ENCODE measurements at regions not wholly inside any gene's neighbourhood (a gene's known extent, or its start where the extent isn't known, plus 50 kb on each side); places are given as distances from the start of the nearest gene placed in this dataset.

DNA sequence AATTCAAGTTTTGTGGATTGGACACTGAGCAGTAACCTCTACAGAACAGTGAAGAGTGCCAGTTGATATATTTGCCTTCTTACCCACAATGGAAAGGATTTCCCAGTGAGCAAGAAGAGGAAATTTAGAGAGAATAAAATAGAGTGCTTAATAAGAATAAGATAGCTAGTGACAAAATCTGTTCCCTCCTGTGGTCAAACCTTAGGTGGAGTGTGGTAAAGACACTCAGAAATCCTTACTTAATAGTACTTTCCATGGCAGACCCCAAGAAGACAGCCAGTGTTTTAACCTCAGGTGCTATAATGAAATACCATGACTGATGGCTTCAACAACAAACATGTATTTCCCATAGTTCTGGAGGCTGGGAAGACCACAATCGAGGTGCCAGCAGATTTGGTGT lies 108.4 kb upstream of the TNFAIP3 start:
- DNase-seq (ENCODE audit: low spot score), result no peak

DNA sequence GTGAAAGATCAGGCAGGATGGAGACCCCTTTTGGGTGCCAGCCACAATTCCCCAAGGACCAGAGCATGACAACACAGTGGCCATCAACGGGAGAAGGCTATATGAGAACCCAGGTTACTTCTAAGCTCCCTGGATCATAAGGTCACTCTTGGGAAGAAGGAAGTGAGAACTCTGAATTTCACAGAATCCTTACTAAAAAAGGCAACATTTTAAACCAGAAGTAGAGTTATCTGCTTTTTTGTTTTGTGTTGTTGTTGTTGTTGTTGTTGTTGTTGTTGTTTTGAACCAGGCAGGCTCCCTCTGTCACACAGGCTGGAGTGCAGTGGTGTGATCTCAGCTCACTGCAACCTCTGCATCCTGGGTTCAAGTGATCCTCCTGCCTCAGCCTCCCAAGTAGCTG lies 107.4 kb upstream of the TNFAIP3 start:
- no peak for DNase-seq (ENCODE audit: low spot score)

DNA sequence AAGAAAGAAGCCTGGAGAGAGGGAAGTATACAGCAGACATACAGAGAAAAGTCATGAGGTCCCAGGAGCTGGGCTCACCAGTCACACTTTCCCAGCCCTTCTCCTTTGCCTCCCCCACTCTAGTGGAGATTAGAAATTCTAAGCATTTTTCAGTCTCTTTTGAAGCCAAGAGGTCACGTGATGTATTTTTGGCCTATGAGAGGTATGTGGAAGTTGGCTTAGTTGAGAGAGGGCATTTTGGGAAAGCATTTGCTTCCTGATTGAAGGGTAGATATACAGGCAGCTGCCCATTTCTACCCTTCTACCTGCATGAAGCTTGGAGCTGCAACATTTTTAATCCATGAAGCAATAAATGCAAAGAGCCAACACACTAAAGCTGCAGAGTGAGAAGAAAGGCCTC lies 106.0 kb upstream of the TNFAIP3 start:
- no peak for DNase-seq (ENCODE audit: low spot score)

DNA sequence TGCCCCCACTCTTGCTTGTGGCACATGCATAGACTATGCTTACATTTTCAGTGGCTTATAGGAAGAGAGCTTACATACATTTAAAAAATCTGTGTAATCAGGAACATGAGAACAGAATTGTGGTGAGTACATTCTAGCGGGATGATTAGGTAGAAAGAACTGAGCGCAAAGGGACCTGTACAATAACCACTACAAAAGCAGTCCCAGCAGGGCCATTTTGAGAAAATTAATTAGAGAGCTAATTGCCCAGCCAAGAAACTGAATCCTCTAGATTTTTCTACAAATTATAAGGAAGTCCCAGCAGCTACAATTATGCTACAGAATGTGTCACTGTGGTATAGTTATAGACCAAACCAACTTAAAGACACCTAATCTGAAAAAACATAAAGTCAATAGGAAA lies 105.6 kb upstream of the TNFAIP3 start:
- DNase-seq (ENCODE audit: low spot score), result no peak

DNA sequence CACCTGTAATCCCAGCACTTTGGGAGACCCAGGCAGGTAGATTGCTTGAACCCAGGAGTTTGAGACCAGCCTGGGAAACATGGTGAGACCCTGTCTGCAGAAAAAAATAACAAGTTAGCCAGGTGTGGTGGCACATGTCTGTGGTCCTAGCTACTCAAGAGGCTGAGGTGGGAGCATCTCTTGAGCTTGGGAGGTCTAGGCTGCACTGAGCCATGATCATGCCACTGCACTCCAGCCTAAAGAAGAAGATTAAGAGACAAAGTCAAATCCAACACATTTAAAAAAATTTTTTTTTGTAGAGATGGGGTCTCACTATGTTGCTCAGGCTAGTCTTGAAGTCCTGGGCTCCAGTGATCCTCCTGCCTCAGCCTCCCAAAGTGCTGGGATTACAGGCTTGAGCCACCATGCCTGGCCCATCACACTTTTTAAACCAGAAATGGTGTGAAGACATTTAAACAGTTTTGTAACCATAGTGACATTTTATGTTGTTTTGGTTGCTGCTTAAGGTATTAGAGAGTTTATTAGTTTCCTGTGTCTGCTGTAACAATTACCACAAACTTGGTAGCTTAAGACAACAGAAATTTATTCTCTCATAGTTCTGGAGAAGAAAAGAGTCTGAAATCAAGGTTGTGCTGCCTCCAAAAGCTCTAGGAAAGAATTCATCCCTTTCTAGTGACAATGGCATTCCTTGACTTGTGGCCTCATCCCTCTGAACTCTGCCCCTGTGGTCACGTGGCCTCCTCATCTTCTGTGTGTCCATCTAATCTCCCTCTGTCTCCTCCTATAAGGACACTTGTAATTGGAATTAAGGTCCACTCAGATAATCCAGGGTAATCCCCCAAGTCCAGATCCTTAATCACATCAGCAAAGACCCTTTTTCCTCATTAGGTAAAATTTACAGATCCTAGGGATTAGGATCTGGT lies 104.6 kb upstream of the TNFAIP3 start:
- DNase-seq (ENCODE audit: low spot score), result no peak

DNA sequence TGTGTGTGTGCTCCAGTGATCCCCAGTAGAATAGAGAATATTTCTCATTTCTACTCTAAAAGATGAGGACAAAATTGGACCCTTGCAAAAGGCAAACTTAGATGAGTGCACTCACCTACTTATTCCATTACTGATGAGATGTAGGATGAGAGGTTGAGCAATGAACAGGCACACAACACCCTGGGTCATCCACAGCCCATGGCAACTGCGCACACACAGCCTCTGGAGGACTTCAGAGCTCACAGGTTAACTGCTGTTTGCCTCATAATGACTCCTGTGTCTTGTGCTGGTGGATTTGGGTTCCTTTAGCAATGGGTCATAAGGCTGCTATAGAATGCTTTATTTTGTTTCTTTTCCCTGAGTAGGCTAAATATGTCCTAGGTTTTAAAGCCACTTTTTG lies 103.6 kb upstream of the TNFAIP3 start:
- no peak for DNase-seq (ENCODE audit: low spot score)

DNA sequence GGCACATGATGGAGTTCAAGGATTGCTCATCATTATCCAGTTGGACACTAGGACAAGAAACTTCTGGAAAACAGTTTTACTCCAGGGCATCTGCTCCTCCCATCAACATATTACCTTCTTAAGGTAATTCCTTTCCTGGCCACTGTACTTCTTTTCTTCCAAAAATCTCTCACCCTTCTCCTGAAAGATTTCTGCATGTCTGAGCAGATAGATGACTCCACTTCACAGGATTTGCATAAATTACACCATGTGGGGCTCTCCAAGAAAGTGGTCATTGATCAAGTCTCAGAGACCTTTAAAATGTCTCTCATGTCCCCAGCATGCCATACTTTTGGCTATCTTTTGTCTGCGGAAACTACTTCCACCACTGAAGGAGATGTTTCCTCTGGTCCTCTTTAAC lies 103.2 kb upstream of the TNFAIP3 start:
- DNase-seq (ENCODE audit: low spot score), result no peak

DNA sequence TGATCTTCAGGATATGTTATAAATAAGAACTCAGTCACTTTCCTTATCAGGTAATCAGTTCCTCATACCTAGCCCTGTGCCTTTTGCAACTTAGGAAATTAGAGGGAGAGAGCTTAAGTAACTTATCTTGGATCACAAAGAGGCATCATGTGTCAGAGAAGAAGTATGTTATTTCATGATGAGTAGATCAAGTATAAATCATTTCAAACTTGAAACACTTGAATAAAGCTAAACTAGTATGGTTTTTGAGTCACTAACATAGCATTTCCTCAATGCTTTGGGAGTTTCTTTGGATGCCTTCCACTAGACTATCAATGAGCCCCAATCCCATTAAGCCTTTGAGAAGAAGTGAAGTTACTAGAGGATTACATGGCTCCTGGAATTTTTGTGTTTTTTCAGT lies 102.6 kb upstream of the TNFAIP3 start:
- DNase-seq (ENCODE audit: low spot score), result peak; percentile 48

DNA sequence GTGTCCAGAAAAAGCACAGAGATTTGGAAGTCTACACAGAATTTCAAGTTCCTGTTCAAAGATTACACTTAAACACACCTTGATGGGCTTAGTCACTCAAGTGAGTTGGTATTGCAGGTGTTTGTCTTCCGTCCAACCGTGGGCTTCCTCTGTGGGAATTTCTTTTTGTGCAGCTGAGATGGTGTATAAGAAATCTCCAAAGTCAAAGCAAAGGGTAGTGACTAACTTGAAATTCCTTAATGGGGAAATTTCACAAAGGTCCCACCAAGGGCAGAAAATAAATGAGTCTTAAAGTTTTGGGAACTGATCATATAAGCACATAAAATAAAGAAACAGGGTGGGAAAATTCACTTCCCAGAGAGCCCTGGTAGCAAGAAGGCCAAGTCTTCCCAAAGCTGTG lies 102.0 kb upstream of the TNFAIP3 start:
- DNase-seq (ENCODE audit: low spot score), result no peak

DNA sequence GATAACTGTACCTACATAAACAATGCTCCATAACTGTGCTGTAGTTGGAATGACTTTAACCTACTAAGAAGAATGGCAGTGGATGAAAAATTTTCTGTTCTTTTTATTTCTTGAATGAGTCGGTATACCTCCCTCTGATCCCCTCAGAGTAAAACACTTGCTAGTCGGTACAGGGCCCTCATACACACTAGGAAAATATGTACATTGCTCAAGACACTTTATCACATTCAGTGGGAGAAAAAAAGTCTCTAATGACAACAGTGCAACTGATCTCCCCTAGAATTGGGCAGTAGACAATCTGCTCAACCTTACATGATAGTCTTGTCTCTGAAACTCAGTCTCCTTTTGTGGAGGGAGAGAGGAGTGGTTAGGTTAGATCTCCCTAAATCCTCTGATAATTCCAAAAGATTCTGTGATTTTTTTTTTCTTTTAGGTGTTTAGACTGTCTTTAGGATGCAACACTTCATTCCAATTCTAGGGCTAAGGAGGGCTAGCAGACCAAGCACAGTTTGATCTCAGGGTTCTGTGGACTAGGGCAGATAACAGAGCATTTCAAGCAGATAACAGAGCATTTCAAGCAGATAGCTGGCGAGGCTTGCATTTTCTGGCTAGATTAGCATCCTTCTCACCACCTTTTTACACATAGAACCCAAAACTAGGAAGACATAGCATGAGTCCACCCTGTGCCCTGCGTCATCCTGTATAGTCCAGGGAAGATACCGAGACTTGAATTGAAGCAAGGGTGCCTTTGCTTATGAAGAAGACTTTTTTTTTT lies 100.3 kb upstream of the TNFAIP3 start:
- no peak for DNase-seq (ENCODE audit: low spot score)

DNA sequence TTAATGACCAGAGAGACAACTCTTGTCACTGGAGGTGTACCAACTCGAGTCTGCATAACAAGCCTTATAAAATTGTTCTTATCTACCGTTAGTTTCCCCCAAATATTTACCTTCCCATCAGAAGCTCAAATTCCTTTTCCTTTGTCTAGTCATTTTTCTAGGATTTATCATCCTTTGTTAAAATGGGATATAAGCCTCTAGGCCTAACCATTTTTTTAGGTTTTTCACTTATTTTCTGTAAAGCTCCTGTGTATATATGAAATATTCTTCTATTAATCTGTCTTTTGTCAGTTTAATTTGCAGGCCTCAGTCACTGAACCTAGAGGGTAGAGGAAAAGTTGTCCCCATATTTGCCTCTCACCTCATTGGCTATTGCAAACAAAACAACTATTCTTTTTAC lies 99.6 kb upstream of the TNFAIP3 start:
- DNase-seq (ENCODE audit: low spot score), result no peak

DNA sequence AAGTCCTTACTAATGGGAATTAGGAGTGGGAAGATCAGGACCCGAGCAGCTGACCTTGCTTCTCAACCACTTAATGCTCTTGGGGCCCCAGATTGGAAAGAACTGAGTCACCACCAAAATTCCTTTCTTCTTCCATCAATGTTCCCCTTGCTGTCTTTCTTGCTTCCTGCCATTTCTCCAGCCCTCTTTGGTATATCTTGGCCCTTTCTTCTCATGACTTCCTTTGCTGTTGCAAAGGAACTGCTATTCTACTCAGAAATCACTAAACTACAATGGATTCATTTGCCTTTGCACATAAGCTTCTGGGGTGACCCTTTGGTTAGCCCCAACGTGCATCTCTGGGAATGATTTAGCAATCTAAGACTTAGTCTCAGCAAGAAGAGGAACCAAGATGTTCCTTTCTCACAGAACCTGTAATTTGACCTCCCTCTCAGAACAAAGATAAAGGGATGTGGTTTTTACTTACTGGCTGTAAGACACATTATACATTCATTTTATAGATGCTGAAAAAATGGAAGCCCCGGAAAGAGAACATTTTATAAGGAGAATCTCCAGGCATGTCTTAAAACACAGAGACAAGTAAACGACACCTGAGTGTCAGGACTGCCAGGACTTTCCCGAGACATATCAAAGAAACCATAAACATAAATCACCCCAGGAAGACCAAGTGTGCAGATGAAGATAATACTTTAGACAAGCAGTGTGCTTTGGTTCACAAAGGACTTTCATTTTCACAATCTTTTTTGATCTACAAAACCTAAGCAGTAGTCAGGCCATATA lies 99.0 kb upstream of the TNFAIP3 start:
- DNase-seq (ENCODE audit: low spot score), result no peak

DNA sequence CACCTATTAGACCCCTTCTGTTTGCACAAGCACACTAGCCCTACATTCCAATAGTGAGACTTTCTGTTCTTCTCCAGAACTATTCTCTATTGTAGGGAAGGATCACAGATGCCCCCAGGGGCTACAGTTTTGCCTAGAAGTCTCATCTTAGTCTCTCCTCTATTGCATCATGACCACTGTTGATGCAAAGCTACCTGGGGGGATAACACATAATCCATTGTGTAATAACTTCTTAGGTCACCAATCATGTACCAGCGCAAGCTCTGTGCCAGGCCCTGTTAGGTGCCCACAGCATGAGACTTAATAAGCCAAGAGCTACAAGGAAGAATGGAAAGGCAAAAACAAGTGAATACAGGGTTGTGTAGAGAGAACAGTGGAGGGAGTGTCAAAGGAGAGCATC lies 98.1 kb upstream of the TNFAIP3 start:
- no peak for DNase-seq (ENCODE audit: low spot score)

DNA sequence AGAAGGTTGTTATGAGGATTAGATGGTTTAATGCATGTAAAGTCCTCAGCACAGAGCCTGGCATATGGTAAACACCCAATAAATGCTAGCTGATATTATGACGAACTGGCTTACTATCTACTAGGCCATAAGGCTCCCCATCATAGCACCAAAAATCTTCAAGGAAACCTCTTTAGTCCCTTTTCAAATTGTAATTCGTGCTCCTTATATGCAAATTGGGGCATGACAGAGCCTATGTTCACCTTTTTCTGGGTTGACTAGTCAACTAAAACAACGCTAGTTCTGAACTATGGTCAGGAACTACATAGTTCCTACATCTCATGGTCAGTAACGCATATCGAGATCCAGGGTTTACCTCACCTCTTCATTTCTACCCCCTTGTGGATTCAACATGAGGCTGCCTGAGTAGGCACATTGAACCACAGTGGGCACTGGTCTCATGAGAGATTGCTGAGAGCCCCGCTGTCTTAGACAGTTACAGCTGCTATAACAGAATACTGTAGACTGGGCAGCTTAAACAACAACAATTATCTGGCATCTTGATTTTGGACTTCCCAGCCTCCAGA lies 97.2 kb upstream of the TNFAIP3 start:
- no peak for DNase-seq (ENCODE audit: low spot score)

DNA sequence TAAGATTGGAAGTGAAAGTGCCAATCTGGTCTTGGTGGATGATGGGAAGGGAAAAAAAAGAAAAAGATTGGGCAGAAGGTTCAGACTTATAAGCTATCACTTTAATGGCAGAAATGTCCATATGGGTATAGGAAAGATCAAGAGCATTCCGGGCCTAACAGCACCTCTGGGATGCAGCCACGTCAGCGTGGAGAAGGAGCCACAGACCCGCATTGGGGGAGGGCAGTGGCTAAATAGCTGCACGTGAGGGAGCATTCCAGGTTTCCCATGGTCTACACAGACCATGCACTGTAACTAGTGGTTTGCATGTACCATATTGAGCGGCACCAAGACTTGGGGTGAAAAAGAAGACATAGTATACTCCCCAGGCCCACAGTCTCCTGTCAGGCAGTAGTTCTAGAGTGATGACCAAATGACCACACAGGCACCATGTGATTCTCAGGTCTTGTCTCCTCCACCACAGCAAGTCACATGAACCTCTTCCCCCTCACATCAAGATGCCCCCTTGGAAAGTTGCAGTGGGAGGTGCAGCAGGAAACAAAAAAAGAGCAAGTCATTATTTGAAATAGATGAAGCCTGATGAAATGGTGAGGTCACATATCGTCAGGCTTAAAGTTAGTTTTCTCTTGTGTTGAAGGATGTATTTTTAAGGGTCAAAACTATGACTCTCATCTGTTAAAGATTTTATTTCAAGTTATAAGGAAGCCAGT lies 94.4 kb upstream of the TNFAIP3 start:
- DNase-seq (ENCODE audit: low spot score), result no peak

DNA sequence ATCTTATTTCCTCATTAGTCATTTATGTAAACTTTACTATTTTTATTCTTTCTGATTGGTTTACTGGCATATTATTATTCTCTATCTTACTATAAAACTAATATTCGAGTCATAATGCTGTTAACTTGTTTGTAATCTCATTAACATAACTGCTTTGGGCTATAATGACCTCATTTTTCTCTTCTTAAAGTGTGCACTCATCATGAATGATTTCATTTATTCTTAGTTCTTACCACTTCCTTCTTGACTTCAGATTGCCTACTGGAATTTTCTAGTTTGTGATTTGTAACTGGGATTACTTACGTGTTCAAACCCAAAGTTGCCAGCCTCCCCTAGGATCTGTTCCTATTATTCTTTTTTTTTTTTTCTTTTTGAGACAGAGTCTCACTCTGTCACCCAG lies 91.8 kb upstream of the TNFAIP3 start:
- DNase-seq (ENCODE audit: low spot score), result no peak

DNA sequence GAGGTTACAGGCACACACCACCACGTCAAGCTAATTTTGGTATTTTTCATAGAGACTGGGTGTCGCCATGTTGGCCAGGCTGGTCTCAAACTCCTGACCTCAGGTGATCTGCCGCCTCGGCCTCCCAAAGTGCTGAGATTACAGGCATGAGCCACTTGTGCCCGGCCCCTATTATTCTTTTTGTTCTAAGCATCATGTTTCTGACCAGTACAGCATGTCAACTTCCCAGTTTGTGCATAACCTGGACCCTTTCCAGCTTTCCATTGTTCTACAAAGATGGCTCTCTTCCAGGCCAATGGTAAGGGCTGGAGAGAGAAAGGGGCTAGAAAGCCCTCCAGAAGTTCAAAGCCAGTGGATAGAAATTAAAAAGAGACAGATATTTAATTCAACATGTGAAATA lies 91.3 kb upstream of the TNFAIP3 start:
- DNase-seq (ENCODE audit: low spot score), result peak; percentile 67

DNA sequence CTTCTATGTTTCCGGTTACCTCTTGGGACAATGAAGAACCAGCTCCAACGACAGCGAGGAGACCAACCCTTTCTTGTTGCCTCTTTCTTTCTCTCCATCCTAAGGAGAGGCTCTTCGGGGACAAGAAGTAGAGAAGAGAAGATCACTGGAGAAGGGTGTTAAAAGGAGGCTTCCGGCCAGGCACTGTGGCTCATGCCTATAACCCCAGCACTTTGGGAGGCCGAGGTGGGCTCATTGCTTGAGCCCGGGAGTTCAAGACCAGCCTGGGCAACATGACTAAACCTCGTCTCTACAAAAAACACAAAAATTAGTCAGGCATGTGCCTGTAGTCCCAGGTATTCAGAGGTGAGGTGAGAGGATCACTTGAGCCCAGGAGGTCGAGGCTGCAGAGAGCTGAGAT lies 90.8 kb upstream of the TNFAIP3 start:
- DNase-seq (ENCODE audit: low spot score), result no peak

DNA sequence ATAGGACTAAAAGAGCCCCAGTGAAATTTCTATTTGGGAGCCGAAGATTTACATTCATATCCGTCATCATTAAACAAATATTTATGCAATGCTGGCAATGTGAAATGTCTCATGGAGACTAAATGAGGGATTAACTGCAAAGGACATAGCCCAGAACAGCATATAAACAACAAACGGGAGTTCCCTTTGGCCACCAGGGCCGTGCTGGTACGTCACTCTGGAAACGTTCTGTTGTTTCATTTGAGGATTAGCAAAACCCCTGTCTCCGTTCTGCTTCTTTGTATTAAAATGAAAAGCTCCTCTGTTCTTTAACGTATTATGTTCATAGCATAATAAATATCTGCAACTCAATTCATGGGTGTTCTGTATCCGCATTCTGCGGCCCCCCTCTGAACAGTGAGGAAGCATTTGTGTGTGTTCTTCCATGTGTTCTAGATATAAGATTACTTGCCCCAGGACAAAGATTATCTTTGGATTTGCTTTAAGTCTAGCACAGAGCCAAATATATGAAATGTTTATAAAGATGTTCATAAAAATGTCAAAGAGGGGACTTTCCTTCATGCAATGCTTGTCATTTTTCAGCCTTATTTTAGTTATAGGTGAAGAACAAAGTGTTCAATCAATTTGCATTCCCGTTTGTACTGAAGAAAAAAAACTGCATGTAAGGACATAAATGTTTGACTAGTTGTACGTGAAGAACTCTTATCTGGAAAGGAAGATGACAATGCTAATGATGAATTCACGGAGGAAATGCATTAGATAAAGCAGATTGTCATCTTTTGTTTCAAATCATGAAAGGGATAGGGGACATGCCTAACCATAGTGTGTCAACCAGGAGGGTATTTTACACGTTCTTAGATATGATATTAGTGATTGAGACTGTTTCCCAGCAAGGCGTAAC lies 90.0 kb upstream of the TNFAIP3 start:
- DNase-seq (ENCODE audit: low spot score), result peak; percentile 17

DNA sequence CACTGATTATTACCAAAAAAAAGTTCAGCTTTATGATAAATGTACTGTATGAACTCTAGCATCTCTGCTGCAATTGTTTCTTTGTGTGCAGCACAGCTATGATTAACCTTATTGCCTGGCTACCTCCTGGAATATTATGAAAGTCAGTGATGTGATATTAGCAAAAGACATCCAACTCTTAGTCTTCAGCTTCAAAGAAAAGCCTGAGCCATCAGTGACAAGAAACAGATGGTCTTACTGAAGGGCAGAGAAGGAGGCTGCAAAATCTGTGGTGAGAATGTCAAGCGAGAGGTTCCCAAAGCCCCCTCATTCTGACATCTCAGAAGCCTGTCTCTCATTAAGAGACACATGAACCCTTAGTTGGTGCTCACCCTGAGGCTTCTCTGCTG lies 89.4 kb upstream of the TNFAIP3 start:
- DNase-seq (ENCODE audit: low spot score), result peak; percentile 7

DNA sequence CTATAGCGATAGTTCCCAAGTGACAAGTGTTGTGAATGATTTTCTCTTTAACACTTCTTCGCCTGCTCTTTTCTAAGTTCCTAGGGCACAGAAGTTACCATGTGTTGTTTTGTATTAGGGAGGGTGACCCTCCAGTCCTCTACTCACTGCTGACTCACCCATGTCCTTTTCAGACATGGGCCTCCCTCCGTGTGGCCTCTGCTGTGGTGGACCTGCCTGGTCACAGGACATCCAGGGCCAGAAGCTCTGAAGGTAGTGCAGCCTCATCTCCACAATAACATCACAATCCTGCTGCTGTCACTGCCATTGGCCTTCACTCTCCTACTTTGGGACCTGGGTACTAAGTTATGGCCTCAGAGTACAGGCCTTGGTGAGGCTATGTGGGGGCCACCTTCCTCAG lies 87.1 kb upstream of the TNFAIP3 start:
- DNase-seq (ENCODE audit: low spot score), result no peak

All from kidney capillary endothelial cell (primary cell).